ENCODE measurements at regions not wholly inside any gene's neighbourhood (a gene's known extent, or its start where the extent isn't known, plus 50 kb on each side); places are given as distances from the start of the nearest gene placed in this dataset.

DNA sequence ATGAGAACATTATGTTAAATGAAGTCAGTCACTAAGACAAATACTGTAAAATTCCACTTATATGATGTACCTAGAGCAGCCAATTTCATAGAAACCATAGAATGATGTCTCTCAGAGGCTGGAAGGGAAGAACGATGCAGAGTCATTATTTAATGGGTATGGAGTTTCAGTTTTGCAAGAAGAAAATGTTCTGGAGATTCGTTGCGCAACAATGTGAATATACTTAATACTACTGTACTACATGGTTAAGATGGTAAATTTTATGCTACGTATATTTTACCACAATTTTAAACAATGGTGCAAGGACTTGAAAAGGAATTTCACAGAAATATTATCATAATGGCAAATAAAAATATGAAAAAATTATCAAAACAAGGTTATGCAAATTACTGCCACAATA, 972.6 kb downstream of the KCNMA1 start:
- TF ChIP-seq POLR2A (IDR thresholded peaks at IDR 0.05): no peak
- TF ChIP-seq, protein P1, sequence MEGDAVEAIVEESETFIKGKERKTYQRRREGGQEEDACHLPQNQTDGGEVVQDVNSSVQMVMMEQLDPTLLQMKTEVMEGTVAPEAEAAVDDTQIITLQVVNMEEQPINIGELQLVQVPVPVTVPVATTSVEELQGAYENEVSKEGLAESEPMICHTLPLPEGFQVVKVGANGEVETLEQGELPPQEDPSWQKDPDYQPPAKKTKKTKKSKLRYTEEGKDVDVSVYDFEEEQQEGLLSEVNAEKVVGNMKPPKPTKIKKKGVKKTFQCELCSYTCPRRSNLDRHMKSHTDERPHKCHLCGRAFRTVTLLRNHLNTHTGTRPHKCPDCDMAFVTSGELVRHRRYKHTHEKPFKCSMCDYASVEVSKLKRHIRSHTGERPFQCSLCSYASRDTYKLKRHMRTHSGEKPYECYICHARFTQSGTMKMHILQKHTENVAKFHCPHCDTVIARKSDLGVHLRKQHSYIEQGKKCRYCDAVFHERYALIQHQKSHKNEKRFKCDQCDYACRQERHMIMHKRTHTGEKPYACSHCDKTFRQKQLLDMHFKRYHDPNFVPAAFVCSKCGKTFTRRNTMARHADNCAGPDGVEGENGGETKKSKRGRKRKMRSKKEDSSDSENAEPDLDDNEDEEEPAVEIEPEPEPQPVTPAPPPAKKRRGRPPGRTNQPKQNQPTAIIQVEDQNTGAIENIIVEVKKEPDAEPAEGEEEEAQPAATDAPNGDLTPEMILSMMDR (IDR thresholded peaks at IDR 0.05): no peak

Data from adrenal gland (tissue), 5 donors.